Stomach (tissue), 4 donors: ENCODE measurements at regions not wholly inside any gene's neighbourhood (a gene's known extent, or its start where the extent isn't known, plus 50 kb on each side); places are given as distances from the start of the nearest gene placed in this dataset.

Source experiments
- EP300 ChIP-seq: sonication (generic); formaldehyde crosslinking; IDR thresholded peaks from one replicate; pipeline ENCODE4 v1.6.1; 2017; ENCODE audit warnings: antibody characterized with exemption
- POLR2A ChIP-seq, 4 donors: fragments of 450-650 bp; IDR thresholded peaks; one replicate each; pipeline ENCODE4 v1.6.1; 2016; ENCODE audit warnings: antibody characterized with exemption in 4 of 4, control low read depth in 2 of 4, mild to moderate bottlenecking in 1 of 4, moderate library complexity in 1 of 4
- TF ChIP-seq, protein P1 (sequence below), 7 experiments: fragments of 450-650 bp in 4 of 7; fragments of 200-600 bp in 3 of 7; sonication (generic) in 3 of 7; IDR thresholded peaks; one replicate each; pipeline ENCODE4 v1.5.1; 2016 to 2019; ENCODE audit warnings: antibody characterized with exemption in 7 of 7, control low read depth in 2 of 7, mild to moderate bottlenecking in 1 of 7

DNA sequence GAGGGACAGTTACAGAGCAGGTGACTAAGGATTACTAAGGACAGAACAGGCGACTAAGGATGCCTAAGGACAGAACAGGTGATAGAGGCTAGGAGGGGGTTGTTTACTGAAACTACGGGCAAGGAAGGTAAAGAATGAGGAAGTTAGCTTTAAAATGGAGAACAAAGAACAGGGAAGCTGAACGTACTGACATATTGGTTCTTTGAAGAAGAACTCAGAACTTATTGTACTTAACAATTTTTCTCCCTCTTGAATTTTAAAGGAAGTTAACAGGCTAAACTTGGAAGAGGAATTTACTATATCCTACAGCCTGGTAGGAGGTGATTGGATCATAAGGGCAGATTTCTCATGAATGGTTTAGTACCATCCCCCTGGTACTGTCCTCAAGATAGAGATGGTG, 290.2 kb downstream of the SHQ1 start:
- TF ChIP-seq, protein P1, sequence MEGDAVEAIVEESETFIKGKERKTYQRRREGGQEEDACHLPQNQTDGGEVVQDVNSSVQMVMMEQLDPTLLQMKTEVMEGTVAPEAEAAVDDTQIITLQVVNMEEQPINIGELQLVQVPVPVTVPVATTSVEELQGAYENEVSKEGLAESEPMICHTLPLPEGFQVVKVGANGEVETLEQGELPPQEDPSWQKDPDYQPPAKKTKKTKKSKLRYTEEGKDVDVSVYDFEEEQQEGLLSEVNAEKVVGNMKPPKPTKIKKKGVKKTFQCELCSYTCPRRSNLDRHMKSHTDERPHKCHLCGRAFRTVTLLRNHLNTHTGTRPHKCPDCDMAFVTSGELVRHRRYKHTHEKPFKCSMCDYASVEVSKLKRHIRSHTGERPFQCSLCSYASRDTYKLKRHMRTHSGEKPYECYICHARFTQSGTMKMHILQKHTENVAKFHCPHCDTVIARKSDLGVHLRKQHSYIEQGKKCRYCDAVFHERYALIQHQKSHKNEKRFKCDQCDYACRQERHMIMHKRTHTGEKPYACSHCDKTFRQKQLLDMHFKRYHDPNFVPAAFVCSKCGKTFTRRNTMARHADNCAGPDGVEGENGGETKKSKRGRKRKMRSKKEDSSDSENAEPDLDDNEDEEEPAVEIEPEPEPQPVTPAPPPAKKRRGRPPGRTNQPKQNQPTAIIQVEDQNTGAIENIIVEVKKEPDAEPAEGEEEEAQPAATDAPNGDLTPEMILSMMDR (IDR thresholded peaks at IDR 0.05), result no peak
- TF ChIP-seq EP300 (no peak), POLR2A (IDR thresholded peaks at IDR 0.05) (no peak)
